T-cell (primary cell): ENCODE measurements at regions not wholly inside any gene's neighbourhood (a gene's known extent, or its start where the extent isn't known, plus 50 kb on each side); places are given as distances from the start of the nearest gene placed in this dataset.

Experiments
- ATAC-seq, 4 experiments: fragments of 200-7000 bp in 3 of 4; fragments of 150-1000 bp in 1 of 4; cut with Tn5 transposase; replicated peaks in 1 of 4; 1 replicate in 3 of 4; 2 replicates in 1 of 4; pipeline ENCODE4 v1.10.0; 2021; ENCODE audit warnings: moderate library complexity in 3 of 4, mild to moderate bottlenecking in 2 of 4, moderate number of reproducible peaks in 1 of 4
- CTCF ChIA-PET, 2 donors: fragments of 300-600 bp; sonication (Branson Sonifier 250); formaldehyde crosslinking; loops; one replicate each; lab custom pipeline; 2022; ENCODE audit warnings: antibody characterized with exemption in 2 of 2; lab: Charles Lee
- POLR2A ChIA-PET, 2 donors: fragments of 300-600 bp; sonication (Branson Sonifier 250); formaldehyde crosslinking; loops; one replicate each; lab custom pipeline; 2022; ENCODE audit warnings: antibody characterized with exemption in 2 of 2; lab: Charles Lee
- DNase-seq, 35 experiments: peaks; one replicate each; pipeline versions ENCODE4 v3.0.0 to v3.0.0-alpha.2; 2013 to 2023
- H3K27ac ChIP-seq: one replicate; pipeline ENCODE4 v1.5.1; 2013; ENCODE audit warnings: low read length
- H3K27me3 ChIP-seq, 2 experiments: replicated peaks in 1 of 2; 1 replicate in 1 of 2; 2 replicates in 1 of 2; pipeline versions ENCODE4 v1.6.1 to v1.7.0; 2013; ENCODE audit warnings: low read length in 1 of 2, mixed read lengths in 1 of 2; ENCODE audit not compliant: control insufficient read depth in 2 of 2, insufficient read depth in 2 of 2; ENCODE audit errors: extremely low read depth in 1 of 2
- H3K36me3 ChIP-seq, 2 donors: 1 replicate in 1 of 2; 2 replicates in 1 of 2; pipeline versions ENCODE4 v1.6.1 to v1.7.0; 2013; ENCODE audit warnings: low read length in 1 of 2; ENCODE audit not compliant: control insufficient read depth in 2 of 2, insufficient read depth in 1 of 2; ENCODE audit errors: extremely low read depth in 1 of 2
- H3K4me1 ChIP-seq, 2 experiments: 1 replicate in 1 of 2; 2 replicates in 1 of 2; pipeline versions ENCODE4 v1.6.1 to v1.7.0; 2013; ENCODE audit warnings: low read length in 2 of 2, mixed read lengths in 1 of 2; ENCODE audit not compliant: insufficient read depth in 2 of 2, control insufficient read depth in 1 of 2; ENCODE audit errors: extremely low read depth in 1 of 2
- H3K4me3 ChIP-seq, 2 donors: 1 replicate in 1 of 2; 2 replicates in 1 of 2; pipeline versions ENCODE4 v1.5.1 to v1.7.0; 2013; ENCODE audit warnings: mild to moderate bottlenecking in 2 of 2, low read length in 1 of 2, moderate library complexity in 1 of 2; ENCODE audit not compliant: control insufficient read depth in 1 of 2; ENCODE audit errors: extremely low read depth in 1 of 2
- H3K9me3 ChIP-seq: 2 replicates; pipeline ENCODE4 v1.7.0; 2013
- H3K27ac Mint-ChIP-seq, 2 donors: one replicate each; pipeline ENCODE4 v1.8.0; 2020 to 2021; ENCODE audit warnings: mild to moderate bottlenecking in 2 of 2, mixed read lengths in 2 of 2
- H3K27me3 Mint-ChIP-seq, 2 donors: one replicate each; pipeline ENCODE4 v1.8.0; 2021 to 2022; ENCODE audit warnings: mixed read lengths in 2 of 2
- H3K36me3 Mint-ChIP-seq: one replicate; pipeline ENCODE4 v1.8.0; 2021; ENCODE audit warnings: mixed read lengths
- H3K4me1 Mint-ChIP-seq, 3 donors: one replicate each; pipeline ENCODE4 v1.8.0; 2020 to 2022; ENCODE audit warnings: mixed read lengths in 3 of 3, mild to moderate bottlenecking in 1 of 3
- H3K4me3 Mint-ChIP-seq, 3 donors: one replicate each; pipeline ENCODE4 v1.8.0; 2020 to 2022; ENCODE audit warnings: mild to moderate bottlenecking in 3 of 3, mixed read lengths in 3 of 3, moderate library complexity in 3 of 3
- H3K9me3 Mint-ChIP-seq, 3 donors: one replicate each; pipeline ENCODE4 v1.8.0; 2020 to 2022; ENCODE audit warnings: mixed read lengths in 3 of 3
- WGBS: methylation state at CpG from one replicate; pipeline ENCODE4 v1.1.5; 2013; ENCODE audit warnings: missing lambda C conversion rate; ENCODE audit not compliant: insufficient coverage; 5-methylcytosine and 5-hydroxymethylcytosine counted together

GRCh38 chr5:92748072-92748676, 832.8 kb downstream of the NR2F1-AS1 start:
- DNase-seq, result no peak
- no peaks in the 10 kb centered on the region for H3K36me3 Mint-ChIP-seq
- H3K27me3 Mint-ChIP-seq, result no peaks in the 10 kb centered on the region
- no peaks in the 10 kb centered on the region for H3K27me3 ChIP-seq
- no peaks in the 10 kb centered on the region for H3K4me1 ChIP-seq
- H3K9me3 Mint-ChIP-seq, result peaks cover 0 to 8% (median 4%) of the 10 kb centered on the region in 3 donors
- no peak for ATAC-seq
- no peak overlapping the region for H3K27ac ChIP-seq
- H3K9me3 ChIP-seq, result no peaks in the 10 kb centered on the region
- no peaks in the 10 kb centered on the region for H3K36me3 ChIP-seq
- no peak overlapping the region for H3K4me3 Mint-ChIP-seq
- no CpG with 5 or more reads among the region's 1 CpG for WGBS
- H3K4me3 ChIP-seq, result no peak overlapping the region
- H3K4me1 Mint-ChIP-seq, result no peaks in the 10 kb centered on the region
- ChIA-PET CTCF (interaction anchor here in 1 of 2 donors (0.6 kb wide), 1 partner anchor 803 kb away, joined by 3 read pairs; no protein-coding TSS in a partner anchor), POLR2A (no interaction called here)
- no peak overlapping the region for H3K27ac Mint-ChIP-seq

- DNase-seq (no peak), ATAC-seq (no peak)
- H3K4me3 ChIP-seq, result no peak overlapping the region
- H3K36me3 ChIP-seq, result no peaks in the 10 kb centered on the region
- WGBS, result 83% methylated on average over 1 of the region's 2 CpGs
- no peaks in the 10 kb centered on the region for H3K27me3 ChIP-seq
- H3K36me3 Mint-ChIP-seq, result no peaks in the 10 kb centered on the region
- ChIA-PET POLR2A (no interaction called here), CTCF (no interaction called here)
- H3K4me1 ChIP-seq, result no peaks in the 10 kb centered on the region
- H3K4me1 Mint-ChIP-seq, result no peaks in the 10 kb centered on the region
- H3K9me3 ChIP-seq, result no peaks in the 10 kb centered on the region
- no peak overlapping the region for H3K27ac Mint-ChIP-seq
- H3K27ac ChIP-seq, result no peak overlapping the region
- no peak overlapping the region for H3K4me3 Mint-ChIP-seq
- no peaks in the 10 kb centered on the region for H3K27me3 Mint-ChIP-seq
- peaks cover 6 to 16% (median 15%) of the 10 kb centered on the region in 3 donors for H3K9me3 Mint-ChIP-seq
Observed at GRCh38 chr5:92741906-92742305, 839.1 kb downstream of the NR2F1-AS1 start.

GRCh38 chr5:92734211-92734940, 846.6 kb downstream of the NR2F1-AS1 start:
- H3K36me3 ChIP-seq, result no peaks in the 10 kb centered on the region
- 80% methylated on average over 1 of the region's 2 CpGs for WGBS
- H3K27ac ChIP-seq, result no peak overlapping the region
- ChIA-PET POLR2A (no interaction called here), CTCF (no interaction called here)
- H3K27me3 ChIP-seq, result no peaks in the 10 kb centered on the region
- no peak for ATAC-seq
- no peaks in the 10 kb centered on the region for H3K4me1 ChIP-seq
- no peaks in the 10 kb centered on the region for H3K9me3 ChIP-seq
- no peaks in the 10 kb centered on the region for H3K27me3 Mint-ChIP-seq
- H3K4me1 Mint-ChIP-seq, result no peaks in the 10 kb centered on the region
- peaks cover under 1 to 15% (median 12%) of the 10 kb centered on the region in 3 donors for H3K9me3 Mint-ChIP-seq
- no peak overlapping the region for H3K27ac Mint-ChIP-seq
- no peak overlapping the region for H3K4me3 ChIP-seq
- no peak overlapping the region for H3K4me3 Mint-ChIP-seq
- no peaks in the 10 kb centered on the region for H3K36me3 Mint-ChIP-seq
- no peak for DNase-seq

GRCh38 chr5:92730486-92730885, 850.5 kb downstream of the NR2F1-AS1 start:
- H3K36me3 Mint-ChIP-seq, result no peaks in the 10 kb centered on the region
- no peak overlapping the region for H3K27ac Mint-ChIP-seq
- no peaks in the 10 kb centered on the region for H3K4me1 ChIP-seq
- H3K27ac ChIP-seq, result no peak overlapping the region
- WGBS, result no CpG with 5 or more reads among the region's 1 CpG
- no peaks in the 10 kb centered on the region for H3K27me3 Mint-ChIP-seq
- no peaks in the 10 kb centered on the region for H3K27me3 ChIP-seq
- ChIA-PET CTCF (no interaction called here), POLR2A (interaction anchor here in 1 of 2 donors (0.7 kb wide), 1 partner anchor 650 kb away, joined by 3 read pairs; no protein-coding TSS in a partner anchor)
- no peaks in the 10 kb centered on the region for H3K36me3 ChIP-seq
- no peak for DNase-seq
- ATAC-seq, result no peak
- H3K4me1 Mint-ChIP-seq, result no peaks in the 10 kb centered on the region
- H3K4me3 Mint-ChIP-seq, result no peak overlapping the region
- no peak overlapping the region for H3K4me3 ChIP-seq
- peaks cover 4 to 9% (median 7%) of the 10 kb centered on the region in 3 donors for H3K9me3 Mint-ChIP-seq
- H3K9me3 ChIP-seq, result no peaks in the 10 kb centered on the region

- Histone ChIP-seq H3K36me3 (no peaks in the 10 kb centered on the region), H3K4me3 (no peak overlapping the region), H3K27me3 (no peaks in the 10 kb centered on the region), H3K27ac (no peak overlapping the region), H3K4me1 (no peaks in the 10 kb centered on the region), H3K9me3 (no peaks in the 10 kb centered on the region)
- H3K9me3 Mint-ChIP-seq, result peaks cover 8 to 9% (median 9%) of the 10 kb centered on the region in 3 donors
- POLR2A ChIA-PET, result no interaction called here
- DNase-seq (no peak), ATAC-seq (no peak)
- CTCF ChIA-PET, result no interaction called here
- no peaks in the 10 kb centered on the region for H3K4me1 Mint-ChIP-seq
- no peaks in the 10 kb centered on the region for H3K27me3 Mint-ChIP-seq
- no peak overlapping the region for H3K27ac Mint-ChIP-seq
- H3K4me3 Mint-ChIP-seq, result no peak overlapping the region
- WGBS, result 83% methylated on average over 4 of the region's 5 CpGs
- no peaks in the 10 kb centered on the region for H3K36me3 Mint-ChIP-seq
Observed at GRCh38 chr5:92729088-92729487, 851.9 kb downstream of the NR2F1-AS1 start.

GRCh38 chr5:92715946-92716520, 865.0 kb downstream of the NR2F1-AS1 start:
- DNase-seq (no peak), ATAC-seq (no peak)
- no peaks in the 10 kb centered on the region for H3K36me3 ChIP-seq
- Mint-ChIP-seq H3K4me3 (no peak overlapping the region), H3K27ac (no peak overlapping the region), H3K27me3 (no peaks in the 10 kb centered on the region), H3K4me1 (no peaks in the 10 kb centered on the region), H3K9me3 (peaks cover 0 to 11% (median 0%) of the 10 kb centered on the region in 3 donors), H3K36me3 (no peaks in the 10 kb centered on the region)
- no peaks in the 10 kb centered on the region for H3K27me3 ChIP-seq
- 75% methylated on average over 3 of the region's 5 CpGs for WGBS
- no peaks in the 10 kb centered on the region for H3K4me1 ChIP-seq
- H3K4me3 ChIP-seq, result no peak overlapping the region
- H3K9me3 ChIP-seq, result no peaks in the 10 kb centered on the region
- POLR2A ChIA-PET, result interaction anchor here in 1 of 2 donors (0.7 kb wide), 1 partner anchor 16 kb away, joined by 3 read pairs; no protein-coding TSS in a partner anchor
- CTCF ChIA-PET, result no interaction called here
- no peak overlapping the region for H3K27ac ChIP-seq
